Stomach (tissue), 4 donors: ENCODE measurements at regions not wholly inside any gene's neighbourhood (a gene's known extent, or its start where the extent isn't known, plus 50 kb on each side); places are given as distances from the start of the nearest gene placed in this dataset.

Source experiments
- CTCF ChIP-seq, 7 experiments: fragments of 450-650 bp in 4 of 7; fragments of 200-600 bp in 3 of 7; sonication (generic) in 3 of 7; IDR thresholded peaks; one replicate each; pipeline ENCODE4 v1.5.1; 2016 to 2019; ENCODE audit warnings: antibody characterized with exemption in 7 of 7, control low read depth in 2 of 7, mild to moderate bottlenecking in 1 of 7
- POLR2AphosphoS5 ChIP-seq, 3 donors: sonication (generic); formaldehyde crosslinking; IDR thresholded peaks; one replicate each; pipeline ENCODE4 v1.6.1; 2016; ENCODE audit warnings: antibody characterized with exemption in 3 of 3

GRCh38 chr6:113674075-113674474 is 183.1 kb upstream of the MARCKS start:
- TF ChIP-seq CTCF (IDR thresholded peaks at IDR 0.05) (no peak), POLR2AphosphoS5 (IDR thresholded peaks at IDR 0.05) (no peak)
